GM19238 (cell line): ENCODE measurements at regions not wholly inside any gene's neighbourhood (a gene's known extent, or its start where the extent isn't known, plus 50 kb on each side); places are given as distances from the start of the nearest gene placed in this dataset.
"Not testable (repeated sequence)": the region's sequence is repeated elsewhere in the genome, so short reads cannot be mapped to it uniquely, and the experiment has no call there.

Experiments used
- DNase-seq: peaks from one replicate; pipeline ENCODE4 v3.0.0; 2011; ENCODE audit warnings: low spot score; ENCODE audit not compliant: insufficient read length

DNA sequence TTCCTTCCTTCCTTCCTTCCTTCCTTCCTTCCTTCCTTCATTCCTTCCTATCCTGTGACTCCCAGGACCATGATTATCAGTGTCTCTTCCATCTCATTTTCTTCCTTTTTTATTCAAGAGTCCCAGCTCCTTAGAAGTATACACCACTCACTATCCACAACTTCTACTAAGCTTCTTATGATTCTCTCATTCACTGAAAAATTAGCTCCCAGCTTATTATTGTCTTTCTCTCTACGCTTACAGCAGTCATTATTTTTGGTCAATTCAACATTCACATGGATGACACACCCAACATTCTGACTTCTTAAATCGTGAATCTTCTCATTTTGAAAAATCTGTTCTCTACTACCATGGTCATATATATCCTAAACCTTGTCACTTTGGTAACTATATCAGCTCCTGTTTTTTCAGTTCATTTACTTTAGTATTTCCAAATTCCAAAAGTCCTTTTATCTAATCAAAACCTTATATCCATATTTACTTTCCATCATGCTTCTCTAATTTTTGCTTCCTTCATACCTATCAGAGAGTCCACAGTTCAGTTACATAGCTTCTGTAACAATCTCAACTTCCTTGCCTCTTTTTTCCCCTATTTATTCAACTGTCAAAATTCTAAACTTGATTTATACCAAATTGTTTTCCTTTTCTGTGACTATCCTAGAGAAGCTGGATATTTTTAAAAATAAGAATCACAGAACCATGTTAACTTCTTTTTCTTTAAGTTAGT lies 677.5 kb downstream of the RAPGEF2 start:
- DNase-seq = no peak

DNA sequence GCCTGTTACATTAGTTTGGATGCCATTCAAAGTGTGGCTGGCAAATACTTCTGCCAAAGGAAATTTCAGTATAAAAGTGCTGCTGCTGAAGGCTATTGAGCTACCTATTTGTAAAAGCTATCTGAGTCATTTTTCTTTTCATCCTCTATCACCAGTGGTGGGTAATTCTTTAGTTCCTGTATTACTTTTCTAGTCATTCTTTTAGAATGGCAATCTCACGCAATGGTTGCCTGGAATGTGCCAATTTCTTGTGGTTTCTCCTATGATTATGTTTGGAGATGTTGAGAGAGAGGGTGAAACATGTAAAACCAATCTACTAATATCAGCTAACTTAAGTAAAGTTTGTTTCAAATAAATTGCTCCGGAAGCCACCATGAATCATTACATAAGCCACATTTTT lies 685.0 kb downstream of the RAPGEF2 start:
- no peak for DNase-seq

DNA sequence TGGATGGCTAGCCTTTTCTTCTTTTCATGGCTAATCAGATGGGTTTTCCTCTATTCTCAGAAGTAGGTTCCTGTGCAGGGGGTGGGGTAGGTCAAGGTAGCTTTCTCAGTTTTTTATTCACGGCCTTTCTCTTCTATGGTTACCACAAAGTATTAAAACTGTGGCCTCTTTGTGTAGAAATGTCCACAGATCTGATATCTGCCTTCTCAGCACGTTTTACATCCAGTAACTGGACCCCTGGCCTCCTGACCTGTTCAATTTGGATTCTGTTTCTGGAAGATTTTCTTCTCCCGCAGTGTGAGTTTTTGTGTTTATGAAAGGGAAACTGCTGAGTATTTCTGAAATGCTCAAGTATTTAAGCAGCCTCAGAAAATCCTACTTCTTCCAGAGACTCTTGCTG lies 688.5 kb downstream of the RAPGEF2 start:
- no peak for DNase-seq

DNA sequence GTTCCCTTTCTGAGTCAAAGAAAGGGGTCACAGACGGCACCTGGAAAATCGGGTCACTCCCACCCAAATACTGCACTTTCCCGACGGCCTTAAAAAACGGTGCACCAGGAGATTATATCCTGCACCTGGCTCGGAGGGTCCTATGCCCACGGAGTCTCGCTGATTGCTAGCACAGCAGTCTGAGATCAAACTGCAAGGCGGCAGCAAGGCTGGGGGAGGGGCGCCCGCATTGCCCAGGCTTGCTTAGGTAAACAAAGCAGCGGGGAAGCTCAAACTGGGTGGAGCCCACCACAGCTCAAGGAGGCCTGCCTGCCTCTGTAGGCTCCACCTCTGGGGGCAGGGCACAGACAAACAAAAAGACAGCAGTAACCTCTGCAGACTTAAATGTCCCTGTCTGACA lies 701.7 kb downstream of the RAPGEF2 start:
- not testable (repeated sequence) for DNase-seq

DNA sequence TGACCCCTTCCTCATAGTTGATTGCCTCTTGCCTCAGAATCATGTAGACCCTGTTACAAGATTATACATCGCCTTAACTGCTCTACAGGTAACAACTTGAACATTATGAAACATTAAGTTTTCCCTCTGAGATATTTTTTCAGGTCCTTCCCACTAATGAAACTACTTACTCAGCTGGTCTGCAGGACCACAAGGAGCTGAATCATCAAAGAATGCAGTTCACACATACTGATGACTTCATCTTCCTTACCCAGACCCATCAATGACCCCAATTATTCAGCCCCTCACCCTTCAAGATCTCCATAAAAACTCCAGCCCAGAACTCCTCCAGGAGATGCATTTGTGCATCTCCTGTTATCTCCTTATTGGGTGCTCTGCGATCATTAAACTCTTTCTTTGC lies 720.9 kb downstream of the RAPGEF2 start:
- DNase-seq = no peak

DNA sequence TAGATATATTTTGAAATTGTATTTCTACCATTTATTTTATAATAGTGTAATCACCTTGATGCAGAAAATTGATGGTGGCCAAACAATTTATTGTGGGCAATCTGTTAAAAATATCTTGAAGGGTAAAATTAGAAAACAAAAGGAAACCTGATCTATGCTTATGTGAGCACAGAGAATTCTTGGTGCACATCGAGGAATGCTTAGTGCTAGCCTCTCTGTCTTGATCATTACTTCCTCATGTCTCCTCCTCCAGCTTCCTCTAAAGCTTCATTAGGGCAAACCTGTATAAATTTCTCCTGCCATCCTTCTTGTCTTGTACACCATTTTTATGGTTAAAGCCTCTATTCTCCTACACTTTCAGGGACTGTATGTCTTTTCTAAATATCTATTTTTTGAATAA lies 725.8 kb downstream of the RAPGEF2 start:
- no peak for DNase-seq

DNA sequence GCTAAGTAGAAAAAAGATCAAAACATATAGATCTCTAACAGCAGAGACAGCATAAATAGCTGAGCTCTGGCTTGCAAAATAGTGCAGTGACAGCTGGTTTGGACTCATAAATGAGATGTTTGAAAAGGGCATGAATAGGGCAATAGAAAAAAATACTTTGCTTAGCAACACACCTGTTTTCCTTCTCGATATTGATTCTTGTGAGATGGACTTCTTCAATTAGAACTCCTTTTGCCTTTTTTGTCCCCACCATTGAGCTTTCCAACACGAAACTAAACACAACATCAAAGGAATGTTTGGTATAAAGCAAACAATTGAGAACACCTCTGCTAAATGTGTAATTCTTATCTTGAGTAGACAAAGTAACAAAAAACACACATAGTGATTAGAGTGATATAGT lies 726.3 kb downstream of the RAPGEF2 start:
- no peak for DNase-seq

DNA sequence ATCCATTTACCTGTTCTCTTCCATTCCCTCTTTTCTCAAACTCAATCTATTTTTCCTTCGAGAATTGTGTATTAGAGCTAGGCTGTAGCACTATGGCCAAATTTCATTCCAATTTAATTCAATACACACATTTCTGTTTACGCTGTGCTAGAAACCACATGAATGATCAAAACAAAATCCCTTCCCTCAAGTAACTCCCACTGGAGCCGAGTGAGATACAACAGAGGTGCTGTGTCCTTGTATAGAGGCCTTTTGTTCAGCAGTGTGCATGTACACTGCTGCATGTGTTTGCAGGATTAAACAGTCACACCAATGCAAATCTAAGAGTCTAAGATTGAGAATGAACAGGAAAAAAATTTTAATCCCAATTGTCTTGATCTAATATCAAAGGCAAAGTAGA lies 734.2 kb downstream of the RAPGEF2 start:
- no peak for DNase-seq

DNA sequence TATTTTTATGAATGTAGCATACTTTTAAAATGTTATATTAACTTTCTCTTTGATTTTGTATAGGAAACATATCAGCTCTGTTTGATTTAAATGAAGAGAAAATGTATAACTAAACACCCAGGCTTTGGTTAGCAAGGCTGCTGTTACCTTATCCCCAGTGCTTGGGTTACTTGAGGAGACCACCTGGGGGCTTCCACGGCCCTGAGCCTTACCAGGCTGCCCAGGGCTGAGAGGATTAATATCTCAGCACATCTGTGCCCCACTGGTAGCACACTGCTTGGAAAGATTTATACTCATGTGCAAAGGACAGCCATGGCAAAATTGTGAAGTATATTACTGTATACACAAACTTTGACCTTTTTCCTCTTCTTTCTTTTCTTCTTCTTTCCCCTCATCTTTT lies 752.9 kb downstream of the RAPGEF2 start:
- no peak for DNase-seq

DNA sequence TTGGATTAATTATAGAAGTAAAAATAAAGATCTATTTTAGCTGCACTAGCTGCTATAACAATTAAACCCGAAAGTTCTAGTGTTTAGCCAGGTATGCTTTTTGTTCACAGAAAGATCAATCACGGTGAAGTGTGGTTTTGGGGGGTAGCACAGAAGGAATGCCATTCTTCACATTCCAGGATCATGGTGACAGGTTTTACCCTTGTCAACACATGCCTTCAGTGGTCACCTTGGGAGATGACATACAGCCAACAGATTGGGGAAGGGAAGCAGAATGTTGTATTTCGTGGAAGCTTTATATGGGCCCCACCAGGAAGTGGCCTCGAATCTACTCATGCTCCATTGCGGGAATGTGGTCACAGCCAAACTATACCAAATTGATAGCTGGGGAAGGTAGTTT lies 753.6 kb downstream of the RAPGEF2 start:
- DNase-seq = no peak

DNA sequence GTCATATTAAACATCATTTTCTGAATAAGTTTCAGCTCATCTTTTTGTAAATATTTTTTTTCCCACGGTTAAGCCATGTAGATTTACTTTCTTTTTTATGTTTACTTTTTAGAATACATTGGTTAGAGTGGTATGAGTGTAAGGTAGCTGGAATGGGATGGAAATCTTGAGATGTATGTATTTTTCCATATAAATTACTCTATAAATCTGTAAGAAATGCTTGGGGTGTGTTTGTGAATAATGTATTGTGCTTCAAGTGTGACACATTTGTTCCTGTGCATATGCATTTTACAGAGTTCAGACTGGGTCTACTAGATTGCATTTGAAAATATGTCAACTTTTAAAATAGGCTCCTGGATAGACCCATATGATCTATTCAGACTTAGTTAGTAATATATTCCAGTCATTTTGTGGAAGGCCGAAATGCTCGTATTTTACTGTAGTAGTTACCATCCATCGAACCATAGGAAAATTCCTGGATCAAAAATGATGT lies 756.8 kb downstream of the RAPGEF2 start:
- no peak for DNase-seq

DNA sequence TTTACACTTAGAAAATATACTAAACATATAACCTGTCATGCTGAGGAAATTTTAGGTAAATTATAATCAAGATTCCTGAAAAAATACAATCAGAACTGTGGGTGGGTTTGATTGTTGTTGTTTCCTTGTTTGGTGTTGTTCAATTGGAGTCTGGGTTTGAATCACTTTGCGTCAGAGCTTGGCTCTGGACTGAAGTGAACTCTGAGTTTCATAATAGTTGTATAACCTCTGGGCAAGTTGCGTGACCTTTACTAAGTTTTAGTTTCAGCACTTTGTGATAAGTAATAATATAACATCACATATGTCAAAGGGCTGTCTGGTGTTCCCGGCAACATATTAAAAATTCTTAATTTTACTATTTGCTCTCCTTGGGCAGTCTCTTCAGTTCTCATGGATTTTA lies 758.1 kb downstream of the RAPGEF2 start:
- DNase-seq = no peak

DNA sequence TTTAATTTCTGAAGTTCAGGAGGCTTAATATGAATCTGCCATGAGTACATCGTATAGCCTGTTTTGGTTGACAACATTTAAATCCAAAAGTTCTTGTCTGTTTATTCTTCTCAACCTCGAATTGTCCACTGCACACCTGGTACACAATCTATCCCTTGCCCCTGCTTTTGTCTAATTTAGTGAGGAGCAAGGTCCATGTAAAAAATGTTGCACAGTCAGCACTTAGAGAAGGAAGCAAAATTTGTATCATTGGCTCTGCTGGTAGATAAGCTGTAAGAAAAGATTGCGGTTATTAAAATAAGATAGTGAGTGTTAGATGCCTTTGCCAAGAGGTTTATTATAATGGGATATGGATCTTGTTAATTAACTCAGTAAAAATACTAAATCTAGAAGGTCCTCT lies 761.5 kb downstream of the RAPGEF2 start:
- no peak for DNase-seq

DNA sequence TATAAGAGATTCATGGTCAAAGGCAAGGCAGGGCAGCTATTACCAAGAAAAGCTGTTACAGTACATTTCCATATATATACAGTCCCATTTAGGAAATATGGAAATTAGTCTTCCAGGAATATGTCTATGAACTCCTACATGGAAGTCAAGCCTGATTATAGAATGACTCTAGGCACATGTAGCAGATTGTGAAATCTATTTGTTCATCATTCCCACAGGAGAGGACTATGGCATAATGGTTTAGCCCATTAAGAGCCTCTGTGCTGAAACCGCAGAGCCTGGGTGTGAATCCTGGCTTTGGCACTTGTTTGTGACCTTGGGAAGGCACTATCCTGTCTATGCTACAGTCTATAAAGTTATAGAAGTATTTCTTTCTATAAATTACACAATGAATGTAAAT lies 764.8 kb downstream of the RAPGEF2 start:
- no peak for DNase-seq

DNA sequence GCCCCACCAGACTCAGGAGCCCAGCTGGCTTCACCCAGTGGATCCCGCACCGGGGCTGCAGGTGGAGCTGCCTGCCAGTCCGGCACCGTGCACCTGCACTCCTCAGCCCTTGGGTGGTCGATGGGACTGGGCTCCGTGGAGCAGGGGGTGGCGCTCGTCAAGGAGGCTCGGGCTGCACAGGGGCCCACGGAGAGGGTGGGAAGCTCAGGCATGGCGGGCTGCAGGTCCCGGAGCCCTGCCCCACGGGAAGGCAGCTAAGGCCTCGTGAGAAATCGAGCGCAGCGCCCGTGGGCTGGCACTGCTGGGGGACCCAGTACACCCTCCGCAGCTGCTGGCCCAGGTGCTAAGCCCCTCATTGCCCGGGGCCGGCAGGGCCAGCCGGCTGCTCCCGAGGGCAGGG lies 766.1 kb downstream of the RAPGEF2 start:
- DNase-seq = not testable (repeated sequence)

DNA sequence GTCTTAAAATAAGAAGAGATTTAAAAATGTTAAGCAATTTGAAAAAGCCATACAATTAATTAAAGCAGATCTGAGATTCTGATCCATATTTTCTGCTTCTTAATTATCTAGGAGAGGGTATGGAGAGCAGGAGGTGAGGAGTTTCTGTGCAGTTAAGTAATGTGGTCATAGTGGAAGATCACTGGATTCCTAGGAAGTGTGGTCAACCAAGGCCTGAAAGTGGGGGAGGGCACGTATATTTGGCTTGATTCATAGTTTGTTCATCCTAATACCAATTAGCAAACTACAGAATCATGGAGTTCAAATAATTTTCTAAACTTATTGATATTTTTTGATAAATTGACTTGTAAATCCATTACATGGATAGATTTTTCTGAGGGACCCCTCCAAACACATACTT lies 768.3 kb downstream of the RAPGEF2 start:
- DNase-seq = no peak

DNA sequence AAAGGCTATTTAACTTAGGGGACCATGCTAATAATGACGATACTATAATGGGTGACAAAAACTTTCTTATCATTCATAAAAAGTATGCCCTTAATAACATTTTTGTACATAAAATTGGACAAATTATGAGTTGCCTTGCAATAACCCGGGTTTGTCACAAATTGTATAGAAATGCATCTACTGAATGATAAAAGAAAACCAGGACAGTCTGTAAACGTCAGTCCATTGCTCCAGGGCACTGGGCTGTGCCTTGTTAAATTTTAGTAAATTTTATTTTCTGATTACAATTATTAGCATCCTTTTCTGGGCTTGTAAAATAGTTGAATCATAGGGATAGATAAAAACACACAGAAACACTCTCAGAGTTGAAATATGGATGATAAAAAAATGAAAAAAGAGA lies 778.3 kb downstream of the RAPGEF2 start:
- DNase-seq = no peak

DNA sequence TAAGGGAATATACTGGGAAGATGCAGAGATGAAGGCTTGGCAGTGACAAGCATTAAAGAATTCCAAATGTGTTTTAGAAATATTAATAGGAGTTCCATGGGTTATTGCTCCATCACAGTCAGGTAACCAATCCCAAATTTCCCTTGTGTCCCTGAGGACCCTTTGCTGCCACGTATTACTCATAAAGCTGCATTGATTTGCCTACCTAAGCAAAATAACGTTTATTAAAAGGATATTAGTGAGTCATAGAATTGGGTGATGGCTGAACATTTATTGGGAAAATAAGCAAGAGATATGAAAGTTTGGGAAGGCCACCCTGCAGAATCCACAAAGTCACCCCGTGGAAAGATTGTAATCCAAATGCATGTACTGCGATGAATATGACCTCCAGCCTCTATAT lies 782.1 kb downstream of the RAPGEF2 start:
- no peak for DNase-seq

DNA sequence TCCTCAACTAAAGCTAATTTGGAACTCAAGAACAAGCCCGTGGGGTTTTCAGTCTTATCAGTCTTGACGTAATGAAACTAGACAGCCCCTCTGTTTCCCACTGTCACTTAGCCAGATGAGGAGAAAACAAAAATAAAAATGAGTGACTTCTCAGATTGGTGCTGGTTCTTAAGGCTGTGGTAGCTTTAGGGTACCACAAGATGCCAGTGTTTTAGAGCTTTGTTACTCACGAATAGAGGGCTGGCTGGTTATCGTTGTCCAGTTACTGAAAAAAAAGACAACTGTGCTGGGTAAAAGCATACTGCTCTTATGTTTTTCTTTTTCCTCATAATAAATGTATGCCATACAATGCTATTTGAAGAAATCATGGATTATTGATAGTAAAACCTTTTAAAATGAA lies 796.7 kb downstream of the RAPGEF2 start:
- DNase-seq = no peak

DNA sequence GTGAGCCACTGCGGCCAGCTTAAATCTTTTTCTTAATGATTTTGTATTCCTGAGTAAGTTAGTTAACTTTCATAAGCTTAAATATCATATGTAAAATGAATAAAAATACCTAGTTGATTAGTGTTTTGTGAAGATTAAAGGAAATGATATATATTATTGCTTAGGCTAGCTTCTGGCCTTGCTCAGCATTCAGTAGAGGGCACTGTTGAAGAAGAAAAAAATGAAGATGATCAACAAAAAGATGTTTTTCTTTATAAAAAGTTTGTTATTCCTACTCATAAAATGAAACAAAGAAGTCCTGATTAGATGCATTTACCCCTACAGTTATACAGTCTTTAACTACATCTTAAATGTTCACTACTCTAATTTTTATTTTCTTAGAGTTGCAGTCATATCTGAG lies 797.7 kb downstream of the RAPGEF2 start:
- no peak for DNase-seq

DNA sequence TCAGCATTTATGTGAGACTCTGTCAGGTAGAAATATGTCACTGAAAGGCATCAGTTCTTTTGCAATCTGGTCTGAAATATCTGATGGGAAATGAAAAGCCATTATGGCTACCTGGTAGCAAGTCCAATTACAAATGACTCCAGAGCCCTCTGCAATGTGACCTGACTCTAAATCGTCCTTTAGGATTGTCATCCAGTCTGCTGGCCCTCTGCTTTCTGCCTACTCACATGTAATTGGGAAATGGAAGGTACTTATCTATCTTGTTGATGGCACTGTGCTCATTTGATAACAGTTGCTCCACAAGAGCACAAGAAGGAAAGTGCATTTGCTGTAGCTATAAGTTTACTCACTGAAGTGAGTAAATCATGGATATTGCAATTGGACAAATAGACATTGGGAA lies 799.8 kb downstream of the RAPGEF2 start:
- no peak for DNase-seq

DNA sequence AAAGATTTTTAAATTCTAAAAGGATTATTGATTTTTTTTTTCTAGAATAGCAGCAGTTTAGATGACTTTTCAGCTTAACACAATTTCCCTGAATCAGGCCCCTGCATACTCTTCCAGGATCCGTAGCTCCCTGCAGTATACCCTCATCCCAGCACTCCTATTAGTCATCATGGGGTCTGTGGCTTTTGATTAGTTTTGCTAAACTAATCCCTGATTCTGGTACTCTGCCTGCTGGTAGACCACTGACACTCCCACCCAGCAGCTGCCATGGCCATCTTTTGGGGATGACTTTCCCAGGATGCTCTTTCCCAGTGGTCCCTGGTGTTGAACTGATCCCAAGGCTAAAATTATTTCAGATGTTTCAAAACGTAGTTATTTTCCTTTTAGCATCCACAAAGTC lies 802.0 kb downstream of the RAPGEF2 start:
- no peak for DNase-seq

DNA sequence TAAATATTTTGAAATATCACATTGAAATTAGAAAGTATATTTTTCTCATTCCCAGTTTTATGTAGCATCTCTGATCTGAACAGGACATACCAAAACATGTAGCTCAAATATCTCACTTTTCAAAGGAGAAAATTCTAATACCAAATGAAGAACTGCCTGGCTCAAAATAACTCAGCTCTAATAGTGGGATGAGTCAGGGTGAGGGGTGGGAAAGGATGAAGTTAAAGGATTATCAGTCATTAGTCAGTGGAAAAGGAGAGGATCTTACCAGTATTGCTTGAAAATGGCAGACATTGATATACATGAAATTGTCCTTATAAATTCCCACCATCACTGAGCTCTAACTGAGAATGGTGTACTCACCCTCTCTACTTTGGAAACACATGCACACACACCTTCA lies 803.2 kb downstream of the RAPGEF2 start:
- no peak for DNase-seq

DNA sequence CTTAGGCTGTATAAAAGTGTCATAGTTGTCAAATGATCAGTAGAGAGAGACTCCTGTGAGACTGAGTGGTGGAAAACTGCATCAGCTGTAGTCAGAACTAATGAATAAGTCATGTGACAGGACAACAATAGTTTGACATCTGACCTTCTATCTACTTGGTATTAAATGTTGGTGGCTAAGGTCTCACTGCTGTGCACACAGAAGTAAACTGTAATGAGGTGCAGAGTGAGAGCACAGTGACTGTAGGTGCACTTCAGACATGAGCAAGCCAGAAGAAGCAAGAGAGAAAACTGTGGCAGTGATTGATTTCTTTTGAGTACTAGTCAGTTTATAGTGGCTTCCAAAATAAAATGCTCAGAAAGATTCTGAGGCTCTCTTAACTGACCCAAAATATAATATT lies 803.6 kb downstream of the RAPGEF2 start:
- DNase-seq = no peak
